ENCODE measurements at regions not wholly inside any gene's neighbourhood (a gene's known extent, or its start where the extent isn't known, plus 50 kb on each side); places are given as distances from the start of the nearest gene placed in this dataset.

DNA sequence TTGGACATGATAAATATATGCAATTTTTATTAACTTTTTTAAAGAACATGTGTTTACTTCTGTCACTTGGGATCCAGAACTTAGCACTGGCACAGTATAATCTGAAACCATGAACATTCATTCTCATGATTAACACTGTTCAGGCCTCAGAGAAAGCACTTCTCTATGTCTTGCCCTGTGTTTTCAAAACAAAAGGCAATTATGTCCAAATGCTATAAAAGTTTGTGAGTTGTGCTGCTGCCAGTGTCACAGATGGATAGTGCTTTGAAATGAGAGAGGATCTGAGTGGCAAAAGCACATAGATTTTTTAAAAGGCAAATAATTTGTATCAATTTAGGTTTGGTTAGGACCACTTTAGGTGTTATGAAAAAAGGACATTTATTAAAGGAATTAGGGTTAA lies 470.5 kb upstream of the FAM98A start:
- no peaks in the 10 kb centered on the region for H3K27me3 ChIP-seq (ENCODE audit: low read depth, low read length)
- TF ChIP-seq EZH2phosphoT487 (IDR thresholded peaks at IDR 0.05; ENCODE audit: low read depth): no peak
- TF ChIP-seq, protein P1, sequence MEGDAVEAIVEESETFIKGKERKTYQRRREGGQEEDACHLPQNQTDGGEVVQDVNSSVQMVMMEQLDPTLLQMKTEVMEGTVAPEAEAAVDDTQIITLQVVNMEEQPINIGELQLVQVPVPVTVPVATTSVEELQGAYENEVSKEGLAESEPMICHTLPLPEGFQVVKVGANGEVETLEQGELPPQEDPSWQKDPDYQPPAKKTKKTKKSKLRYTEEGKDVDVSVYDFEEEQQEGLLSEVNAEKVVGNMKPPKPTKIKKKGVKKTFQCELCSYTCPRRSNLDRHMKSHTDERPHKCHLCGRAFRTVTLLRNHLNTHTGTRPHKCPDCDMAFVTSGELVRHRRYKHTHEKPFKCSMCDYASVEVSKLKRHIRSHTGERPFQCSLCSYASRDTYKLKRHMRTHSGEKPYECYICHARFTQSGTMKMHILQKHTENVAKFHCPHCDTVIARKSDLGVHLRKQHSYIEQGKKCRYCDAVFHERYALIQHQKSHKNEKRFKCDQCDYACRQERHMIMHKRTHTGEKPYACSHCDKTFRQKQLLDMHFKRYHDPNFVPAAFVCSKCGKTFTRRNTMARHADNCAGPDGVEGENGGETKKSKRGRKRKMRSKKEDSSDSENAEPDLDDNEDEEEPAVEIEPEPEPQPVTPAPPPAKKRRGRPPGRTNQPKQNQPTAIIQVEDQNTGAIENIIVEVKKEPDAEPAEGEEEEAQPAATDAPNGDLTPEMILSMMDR (IDR thresholded peaks at IDR 0.05; ENCODE audit: low read depth, low read length): no peak
- no peaks in the 10 kb centered on the region for H3K4me1 ChIP-seq (ENCODE audit: low read length)
- H3K27ac ChIP-seq (ENCODE audit: low read length): no peak overlapping the region
- H3K9ac ChIP-seq (ENCODE audit: low read length): no peak overlapping the region
- no peaks in the 10 kb centered on the region for H3K9me3 ChIP-seq (ENCODE audit: insufficient read depth, low read length)
- no peak overlapping the region for H3K4me2 ChIP-seq (ENCODE audit: low read length)
- H3K79me2 ChIP-seq (ENCODE audit: low read length): no peaks in the 10 kb centered on the region
- no peak overlapping the region for H2AFZ ChIP-seq (ENCODE audit: low read depth, low read length)
- H3K4me3 ChIP-seq (ENCODE audit: low read length): no peak overlapping the region
- no peaks in the 10 kb centered on the region for H4K20me1 ChIP-seq (ENCODE audit: insufficient read depth, low read length)
- no peaks in the 10 kb centered on the region for H3K36me3 ChIP-seq (replicated peaks; ENCODE audit: low read depth, low read length)

DNA sequence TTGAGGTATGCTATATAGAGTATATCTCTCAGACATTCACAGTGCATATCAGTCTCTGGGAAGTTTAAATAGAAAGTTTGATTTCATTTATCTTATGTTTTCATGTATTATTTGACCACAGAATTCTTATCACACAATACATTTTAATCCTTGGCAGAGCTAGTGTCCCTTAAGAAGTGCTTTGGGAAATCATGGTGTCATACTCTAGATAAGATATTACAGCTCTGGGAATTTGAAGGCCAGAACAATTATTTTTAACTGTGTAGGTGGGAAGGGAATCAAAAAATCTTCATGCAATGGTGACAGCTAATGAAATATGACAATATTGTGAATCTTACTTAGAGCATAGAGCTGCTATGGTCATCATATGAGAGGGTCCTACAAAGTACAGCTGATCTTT lies 451.3 kb upstream of the FAM98A start:
- H4K20me1 ChIP-seq (ENCODE audit: insufficient read depth, low read length): no peaks in the 10 kb centered on the region
- H3K79me2 ChIP-seq (ENCODE audit: low read length): no peaks in the 10 kb centered on the region
- TF ChIP-seq, protein P1 (IDR thresholded peaks at IDR 0.05; ENCODE audit: low read depth, low read length): no peak
- TF ChIP-seq EZH2phosphoT487 (IDR thresholded peaks at IDR 0.05; ENCODE audit: low read depth): no peak
- no peak overlapping the region for H2AFZ ChIP-seq (ENCODE audit: low read depth, low read length)
- H3K4me2 ChIP-seq (ENCODE audit: low read length): no peak overlapping the region
- no peaks in the 10 kb centered on the region for H3K36me3 ChIP-seq (replicated peaks; ENCODE audit: low read depth, low read length)
- H3K9ac ChIP-seq (ENCODE audit: low read length): no peak overlapping the region
- no peaks in the 10 kb centered on the region for H3K9me3 ChIP-seq (ENCODE audit: insufficient read depth, low read length)
- H3K4me1 ChIP-seq (ENCODE audit: low read length): no peaks in the 10 kb centered on the region
- no peak overlapping the region for H3K27ac ChIP-seq (ENCODE audit: low read length)
- H3K27me3 ChIP-seq (ENCODE audit: low read depth, low read length): no peaks in the 10 kb centered on the region
- H3K4me3 ChIP-seq (ENCODE audit: low read length): no peak overlapping the region

DNA sequence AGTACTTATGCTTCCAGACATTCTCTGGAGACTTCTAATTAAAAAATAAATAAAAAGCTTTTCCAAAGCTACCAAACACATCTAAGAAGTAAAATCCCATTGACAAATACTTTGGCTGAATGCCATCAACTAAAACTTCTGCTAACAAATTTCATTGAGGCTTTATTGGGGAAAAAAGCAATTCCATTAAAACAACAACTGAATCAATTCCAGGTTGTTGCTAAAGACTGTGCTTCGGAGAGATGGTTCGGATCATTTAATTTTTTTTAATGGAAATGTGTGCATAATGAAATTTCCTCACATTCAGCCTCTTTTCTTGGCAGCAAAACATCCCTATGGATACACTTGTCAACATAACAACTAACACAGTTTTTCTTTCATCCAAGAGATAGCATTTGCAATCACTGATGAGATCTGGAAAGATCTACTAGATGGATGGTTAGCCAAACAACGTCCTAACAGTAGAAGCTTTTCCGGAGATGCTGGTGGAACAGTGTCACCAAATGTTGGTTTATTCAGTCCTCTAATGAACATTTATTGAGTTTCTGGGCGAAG lies 446.1 kb upstream of the FAM98A start:
- Histone ChIP-seq H3K27me3 (ENCODE audit: low read depth, low read length) (no peaks in the 10 kb centered on the region), H3K36me3 (replicated peaks; ENCODE audit: low read depth, low read length) (no peaks in the 10 kb centered on the region), H3K9me3 (ENCODE audit: insufficient read depth, low read length) (no peaks in the 10 kb centered on the region), H4K20me1 (ENCODE audit: insufficient read depth, low read length) (no peaks in the 10 kb centered on the region), H3K79me2 (ENCODE audit: low read length) (no peaks in the 10 kb centered on the region), H2AFZ (ENCODE audit: low read depth, low read length) (no peak overlapping the region), H3K4me3 (ENCODE audit: low read length) (no peak overlapping the region), H3K4me2 (ENCODE audit: low read length) (no peak overlapping the region), H3K4me1 (ENCODE audit: low read length) (no peaks in the 10 kb centered on the region), H3K9ac (ENCODE audit: low read length) (no peak overlapping the region), H3K27ac (ENCODE audit: low read length) (no peak overlapping the region)
- TF ChIP-seq, protein P1 (IDR thresholded peaks at IDR 0.05; ENCODE audit: low read depth, low read length): no peak
- no peak for TF ChIP-seq EZH2phosphoT487 (IDR thresholded peaks at IDR 0.05; ENCODE audit: low read depth)

DNA sequence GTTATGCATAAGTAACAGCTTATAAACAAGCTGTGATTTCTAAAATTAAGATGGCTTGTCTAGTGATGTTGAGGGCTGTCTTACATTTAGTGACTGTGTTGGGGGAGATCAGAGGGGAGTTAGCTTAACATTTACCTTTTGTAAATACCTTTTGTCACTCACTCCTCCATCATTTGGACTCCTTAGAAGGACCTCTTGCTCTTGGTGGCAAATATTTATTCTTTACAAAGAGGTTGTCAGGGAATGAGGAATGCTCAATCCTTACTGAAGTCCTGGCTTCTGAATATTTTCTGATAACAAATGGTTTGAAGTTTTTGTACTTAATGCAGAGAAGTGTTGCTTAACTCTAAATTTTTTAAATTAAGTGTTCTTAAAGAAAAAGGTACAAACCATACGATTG lies 438.8 kb upstream of the FAM98A start:
- Histone ChIP-seq H3K9ac (ENCODE audit: low read length) (no peak overlapping the region), H3K4me1 (ENCODE audit: low read length) (peaks cover 9% of the 10 kb centered on the region), H3K27ac (ENCODE audit: low read length) (no peak overlapping the region), H3K9me3 (ENCODE audit: insufficient read depth, low read length) (no peaks in the 10 kb centered on the region), H3K4me2 (ENCODE audit: low read length) (no peak overlapping the region), H2AFZ (ENCODE audit: low read depth, low read length) (no peak overlapping the region), H4K20me1 (ENCODE audit: insufficient read depth, low read length) (no peaks in the 10 kb centered on the region), H3K36me3 (replicated peaks; ENCODE audit: low read depth, low read length) (no peaks in the 10 kb centered on the region), H3K27me3 (ENCODE audit: low read depth, low read length) (no peaks in the 10 kb centered on the region), H3K79me2 (ENCODE audit: low read length) (no peaks in the 10 kb centered on the region), H3K4me3 (ENCODE audit: low read length) (no peak overlapping the region)
- TF ChIP-seq, protein P1 (IDR thresholded peaks at IDR 0.05; ENCODE audit: low read depth, low read length): no peak
- TF ChIP-seq EZH2phosphoT487 (IDR thresholded peaks at IDR 0.05; ENCODE audit: low read depth): no peak

All from OCI-LY3 (cell line).